ENCODE measurements at regions not wholly inside any gene's neighbourhood (a gene's known extent, or its start where the extent isn't known, plus 50 kb on each side); places are given as distances from the start of the nearest gene placed in this dataset.
"Not testable (repeated sequence)": the region's sequence is repeated elsewhere in the genome, so short reads cannot be mapped to it uniquely, and the experiment has no call there.

- not testable (repeated sequence) for DNase-seq
These were observed 84.7 kb downstream of the METTL2B start for GRCh38 chr7:128561116-128561722.

GRCh38 chr7:128562795-128563194, 86.2 kb downstream of the METTL2B start:
- DNase-seq, result not testable (repeated sequence)

GRCh38 chr7:128564123-128564700, 87.7 kb downstream of the METTL2B start:
- DNase-seq, result not testable (repeated sequence)

- not testable (repeated sequence) for DNase-seq
These were observed 88.7 kb downstream of the METTL2B start for GRCh38 chr7:128564932-128565864.

- DNase-seq, result not testable (repeated sequence)
These were observed 96.8 kb upstream of the GARIN1A start for GRCh38 chr7:128575277-128575676.

- DNase-seq, result not testable (repeated sequence)
These were observed 95.1 kb upstream of the GARIN1A start for GRCh38 chr7:128576953-128577352.

GRCh38 chr7:128579843-128580242, 92.2 kb upstream of the GARIN1A start:
- DNase-seq, result not testable (repeated sequence)

GRCh38 chr7:128581100-128581499, 91.0 kb upstream of the GARIN1A start:
- not testable (repeated sequence) for DNase-seq

- DNase-seq, result not testable (repeated sequence)
These were observed 90.1 kb upstream of the GARIN1A start for GRCh38 chr7:128581825-128582561.

- DNase-seq, result not testable (repeated sequence)
These were observed 85.4 kb upstream of the GARIN1A start for GRCh38 chr7:128586715-128587114.

- no peak for DNase-seq
These were observed 80.4 kb upstream of the GARIN1A start for GRCh38 chr7:128591705-128592104.

GRCh38 chr7:128592209-128592608, 79.9 kb upstream of the GARIN1A start:
- not testable (repeated sequence) for DNase-seq

- not testable (repeated sequence) for DNase-seq
These were observed 78.0 kb upstream of the GARIN1A start for GRCh38 chr7:128594061-128594460.

GRCh38 chr7:128596336-128597128, 75.6 kb upstream of the GARIN1A start:
- not testable (repeated sequence) for DNase-seq

GRCh38 chr7:128598946-128599345, 73.1 kb upstream of the GARIN1A start:
- DNase-seq, result not testable (repeated sequence)

- peak; percentile 28 to 48 for DNase-seq
These were observed 63.2 kb upstream of the GARIN1A start for GRCh38 chr7:128608678-128609421.

GRCh38 chr7:128613366-128613765, 58.7 kb upstream of the GARIN1A start:
- not testable (repeated sequence) for DNase-seq

GRCh38 chr7:128614812-128615211, 57.3 kb upstream of the GARIN1A start:
- DNase-seq, result not testable (repeated sequence)

GRCh38 chr7:128616799-128617198, 55.3 kb upstream of the GARIN1A start:
- not testable (repeated sequence) for DNase-seq

All from activated CD4-positive, alpha-beta T cell treated with anti-CD3 and anti-CD28 coated beads for 4 hours (primary cell).